ENCODE measurements at regions not wholly inside any gene's neighbourhood (a gene's known extent, or its start where the extent isn't known, plus 50 kb on each side); places are given as distances from the start of the nearest gene placed in this dataset.
"Not testable (repeated sequence)": the region's sequence is repeated elsewhere in the genome, so short reads cannot be mapped to it uniquely, and the experiment has no call there.

DNA sequence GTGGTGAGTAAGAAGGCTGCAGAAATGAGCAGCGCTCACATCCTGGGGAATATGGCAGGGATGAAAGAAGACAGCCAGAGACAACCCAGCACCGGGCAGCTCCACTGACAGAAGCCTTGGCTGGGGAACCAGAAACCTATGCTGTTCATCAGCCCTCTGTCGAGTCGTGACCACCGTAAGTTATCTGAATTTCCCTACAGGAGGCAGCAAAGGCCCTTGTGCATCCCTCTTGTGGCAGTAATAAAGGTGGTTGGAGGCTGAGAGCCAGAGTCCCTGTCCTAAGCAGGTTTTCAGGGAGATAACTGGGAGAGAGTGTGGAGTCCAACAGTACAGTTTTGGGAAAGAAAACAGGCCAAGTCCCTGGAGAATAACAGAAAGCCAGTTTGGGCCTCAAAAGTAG is 194.0 kb upstream of the BOD1L1 start:
- Histone ChIP-seq H3K4me3 (ENCODE audit: low read depth in 2 of 2, low read length in 1 of 2) (no peak overlapping the region), H3F3A (replicated peaks; ENCODE audit: insufficient read depth) (no peaks in the 10 kb centered on the region), H2AFZ (ENCODE audit: low read depth) (no peak overlapping the region), H3K36me3 (replicated peaks in 1 of 2; ENCODE audit: control insufficient read depth in 1 of 2, insufficient read depth in 2 of 2, low read length in 1 of 2) (no peaks in the 10 kb centered on the region), H3K4me2 (no peak overlapping the region), H3K27me3 (ENCODE audit: insufficient read depth) (no peaks in the 10 kb centered on the region), H4K20me1 (ENCODE audit: insufficient read depth) (no peaks in the 10 kb centered on the region), H3K9ac (no peak overlapping the region), H3K79me2 (ENCODE audit: insufficient read depth) (no peaks in the 10 kb centered on the region), H3K4me1 (ENCODE audit: control insufficient read depth in 1 of 2, insufficient read depth in 2 of 2, low read depth in 1 of 2, low read length in 1 of 2) (no peaks in the 10 kb centered on the region), H3K27ac (ENCODE audit: low read depth in 2 of 2, low read length in 1 of 2) (no peak overlapping the region), H3K9me3 (no peaks in the 10 kb centered on the region), H3K9me2 (no peaks in the 10 kb centered on the region)
- TF ChIP-seq FOSL2 (IDR thresholded peaks at IDR 0.05; ENCODE audit: borderline replicate concordance, low read depth): no peak
- 66% methylated on average over 5 of the region's 5 CpGs for WGBS (ENCODE audit: low lambda C conversion rate)
- ChIA-PET CTCF (no interaction called here), POLR2A (no interaction called here)
- DNase-seq: no peak

- H3K4me1 ChIP-seq (ENCODE audit: control insufficient read depth in 1 of 2, insufficient read depth in 2 of 2, low read depth in 1 of 2, low read length in 1 of 2); H2AFZ ChIP-seq (ENCODE audit: low read depth); H3F3A ChIP-seq (replicated peaks; ENCODE audit: insufficient read depth); H3K4me3 ChIP-seq (ENCODE audit: low read depth in 2 of 2, low read length in 1 of 2); H3K9me3 ChIP-seq; H3K4me2 ChIP-seq; H3K79me2 ChIP-seq (ENCODE audit: insufficient read depth); H3K27ac ChIP-seq (ENCODE audit: low read depth in 2 of 2, low read length in 1 of 2); H3K9ac ChIP-seq; CTCF ChIA-PET; DNase-seq; H4K20me1 ChIP-seq (ENCODE audit: insufficient read depth); POLR2A ChIA-PET; H3K27me3 ChIP-seq (ENCODE audit: insufficient read depth); H3K9me2 ChIP-seq; H3K36me3 ChIP-seq (replicated peaks in 1 of 2; ENCODE audit: control insufficient read depth in 1 of 2, insufficient read depth in 2 of 2, low read length in 1 of 2): not testable (repeated sequence)
Observed at GRCh38 chr4:13825822-13826221, 198.3 kb upstream of the BOD1L1 start.

DNA sequence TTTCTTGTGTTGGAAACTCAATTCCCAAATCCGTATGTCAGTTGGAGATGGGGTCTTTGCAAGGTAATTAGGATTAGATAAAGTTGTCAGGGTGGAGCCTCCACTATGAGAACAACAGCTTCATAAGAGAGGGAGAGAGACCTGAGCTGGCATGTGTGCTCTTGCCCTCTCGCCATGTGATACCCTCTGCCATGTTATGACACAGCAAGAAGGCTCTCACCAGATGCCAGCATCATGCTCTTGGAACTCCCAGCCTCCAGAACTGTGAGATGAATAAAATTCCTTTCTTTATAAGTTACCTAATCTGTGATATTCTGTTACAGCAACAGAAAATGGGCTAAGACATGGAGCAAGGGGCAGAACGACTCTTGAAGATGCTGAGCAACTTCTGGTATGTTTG is 201.9 kb upstream of the BOD1L1 start:
- DNase-seq: no peak
- 55% methylated on average over 3 of the region's 3 CpGs for WGBS (ENCODE audit: low lambda C conversion rate)

DNA sequence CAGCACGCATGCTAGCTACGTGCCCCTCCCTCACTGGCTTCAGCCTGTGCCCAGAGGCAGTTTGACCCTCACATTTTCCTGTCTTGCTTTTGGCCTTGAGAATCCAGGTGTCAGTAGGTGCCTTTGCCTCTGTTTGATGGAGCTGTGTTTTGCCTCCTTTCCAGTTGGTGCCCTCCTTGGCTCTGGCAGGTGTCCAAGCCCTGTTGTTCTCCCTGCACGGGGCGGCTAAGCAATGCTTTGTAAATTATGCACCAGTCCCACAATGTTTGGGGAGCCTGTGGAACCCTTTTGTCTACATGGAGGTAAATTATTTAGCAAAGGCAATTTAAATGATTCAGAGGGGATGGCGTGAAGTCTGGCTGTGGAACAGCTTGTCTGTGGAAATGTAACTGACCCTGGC is 202.9 kb upstream of the BOD1L1 start:
- WGBS (ENCODE audit: low lambda C conversion rate): 95% methylated on average over 4 of the region's 5 CpGs
- Histone ChIP-seq H3K36me3 (replicated peaks in 1 of 2; ENCODE audit: control insufficient read depth in 1 of 2, insufficient read depth in 2 of 2, low read length in 1 of 2) (no peaks in the 10 kb centered on the region), H3K27ac (ENCODE audit: low read depth in 2 of 2, low read length in 1 of 2) (no peak overlapping the region), H2AFZ (ENCODE audit: low read depth) (no peak overlapping the region), H3K9me2 (no peaks in the 10 kb centered on the region), H3K9me3 (no peaks in the 10 kb centered on the region), H4K20me1 (ENCODE audit: insufficient read depth) (no peaks in the 10 kb centered on the region), H3K4me2 (no peak overlapping the region), H3K9ac (no peak overlapping the region), H3F3A (replicated peaks; ENCODE audit: insufficient read depth) (no peaks in the 10 kb centered on the region), H3K4me1 (ENCODE audit: control insufficient read depth in 1 of 2, insufficient read depth in 2 of 2, low read depth in 1 of 2, low read length in 1 of 2) (no peaks in the 10 kb centered on the region), H3K79me2 (ENCODE audit: insufficient read depth) (no peaks in the 10 kb centered on the region), H3K4me3 (ENCODE audit: low read depth in 2 of 2, low read length in 1 of 2) (no peak overlapping the region), H3K27me3 (ENCODE audit: insufficient read depth) (no peaks in the 10 kb centered on the region)
- no peak for DNase-seq
- ChIA-PET POLR2A (no interaction called here), CTCF (interaction anchor here (1.0 kb wide), 1 partner anchor 15 kb away, joined by 3 read pairs; no protein-coding TSS in a partner anchor)
- TF ChIP-seq NFIC (IDR thresholded peaks at IDR 0.05; ENCODE audit: borderline replicate concordance): no peak
- no peak for TF ChIP-seq RFX5 (IDR thresholded peaks at IDR 0.05; ENCODE audit: low read length)
- no peak for TF ChIP-seq POLR2AphosphoS5 (IDR thresholded peaks at IDR 0.05; ENCODE audit: low read depth, low read length)
- TF ChIP-seq FOXM1 (IDR thresholded peaks at IDR 0.05; ENCODE audit: low read depth): no peak
- TF ChIP-seq YY1 (IDR thresholded peaks at IDR 0.05; ENCODE audit: low read depth): no peak
- no peak for TF ChIP-seq SMC3 (IDR thresholded peaks at IDR 0.05; ENCODE audit: low read depth, low read length)
- TF ChIP-seq USF1 (IDR thresholded peaks at IDR 0.05; ENCODE audit: borderline replicate concordance, low read depth): no peak
- TF ChIP-seq TEAD4 (IDR thresholded peaks at IDR 0.05; ENCODE audit: borderline replicate concordance, insufficient read depth): no peak
- TF ChIP-seq, protein P1, sequence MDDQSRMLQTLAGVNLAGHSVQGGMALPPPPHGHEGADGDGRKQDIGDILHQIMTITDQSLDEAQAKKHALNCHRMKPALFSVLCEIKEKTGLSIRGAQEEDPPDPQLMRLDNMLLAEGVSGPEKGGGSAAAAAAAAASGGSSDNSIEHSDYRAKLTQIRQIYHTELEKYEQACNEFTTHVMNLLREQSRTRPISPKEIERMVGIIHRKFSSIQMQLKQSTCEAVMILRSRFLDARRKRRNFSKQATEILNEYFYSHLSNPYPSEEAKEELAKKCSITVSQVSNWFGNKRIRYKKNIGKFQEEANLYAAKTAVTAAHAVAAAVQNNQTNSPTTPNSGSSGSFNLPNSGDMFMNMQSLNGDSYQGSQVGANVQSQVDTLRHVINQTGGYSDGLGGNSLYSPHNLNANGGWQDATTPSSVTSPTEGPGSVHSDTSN (IDR thresholded peaks at IDR 0.05): no peak
- TF ChIP-seq MEF2A (IDR thresholded peaks at IDR 0.05; ENCODE audit: borderline replicate concordance, low read depth): no peak
- no peak for TF ChIP-seq CTCF (IDR thresholded peaks at IDR 0.05)
- TF ChIP-seq TCF12 (IDR thresholded peaks at IDR 0.05): no peak

More for the DNA sequence above, 201.9 kb upstream of the BOD1L1 start:
- Histone ChIP-seq H2AFZ (ENCODE audit: low read depth) (no peak overlapping the region), H3K79me2 (ENCODE audit: insufficient read depth) (no peaks in the 10 kb centered on the region), H4K20me1 (ENCODE audit: insufficient read depth) (no peaks in the 10 kb centered on the region), H3K36me3 (replicated peaks in 1 of 2; ENCODE audit: control insufficient read depth in 1 of 2, insufficient read depth in 2 of 2, low read length in 1 of 2) (no peaks in the 10 kb centered on the region), H3K27me3 (ENCODE audit: insufficient read depth) (no peaks in the 10 kb centered on the region), H3K9me3 (no peaks in the 10 kb centered on the region), H3F3A (replicated peaks; ENCODE audit: insufficient read depth) (no peaks in the 10 kb centered on the region), H3K27ac (ENCODE audit: low read depth in 2 of 2, low read length in 1 of 2) (no peak overlapping the region), H3K4me1 (ENCODE audit: control insufficient read depth in 1 of 2, insufficient read depth in 2 of 2, low read depth in 1 of 2, low read length in 1 of 2) (no peaks in the 10 kb centered on the region), H3K9ac (no peak overlapping the region), H3K9me2 (no peaks in the 10 kb centered on the region), H3K4me3 (ENCODE audit: low read depth in 2 of 2, low read length in 1 of 2) (no peak overlapping the region), H3K4me2 (no peak overlapping the region)
- POLR2A ChIA-PET: no interaction called here
- no peak for TF ChIP-seq FOXJ3 (CRISPR knock-in tag; IDR thresholded peaks at IDR 0.05)
- TF ChIP-seq JUND (IDR thresholded peaks at IDR 0.05): no peak
- TF ChIP-seq NFIC (IDR thresholded peaks at IDR 0.05; ENCODE audit: borderline replicate concordance): no peak
- TF ChIP-seq CHD2 (IDR thresholded peaks at IDR 0.05; ENCODE audit: low read length, partially characterized antibody): no peak
- no peak for TF ChIP-seq EZH2phosphoT487 (IDR thresholded peaks at IDR 0.05; ENCODE audit: borderline replicate concordance, low read depth)
- TF ChIP-seq YY1 (IDR thresholded peaks at IDR 0.05; ENCODE audit: low read depth): no peak
- no peak for TF ChIP-seq RAD21 (IDR thresholded peaks at IDR 0.05; ENCODE audit: low read length)
- TF ChIP-seq FOSL2 (IDR thresholded peaks at IDR 0.05; ENCODE audit: borderline replicate concordance, low read depth): no peak
- TF ChIP-seq NRF1 (IDR thresholded peaks at IDR 0.05; ENCODE audit: low read depth, low read length): no peak
- CTCF ChIA-PET: no interaction called here

All from SK-N-SH (cell line).